ENCODE measurements at regions not wholly inside any gene's neighbourhood (a gene's known extent, or its start where the extent isn't known, plus 50 kb on each side); places are given as distances from the start of the nearest gene placed in this dataset.

DNA sequence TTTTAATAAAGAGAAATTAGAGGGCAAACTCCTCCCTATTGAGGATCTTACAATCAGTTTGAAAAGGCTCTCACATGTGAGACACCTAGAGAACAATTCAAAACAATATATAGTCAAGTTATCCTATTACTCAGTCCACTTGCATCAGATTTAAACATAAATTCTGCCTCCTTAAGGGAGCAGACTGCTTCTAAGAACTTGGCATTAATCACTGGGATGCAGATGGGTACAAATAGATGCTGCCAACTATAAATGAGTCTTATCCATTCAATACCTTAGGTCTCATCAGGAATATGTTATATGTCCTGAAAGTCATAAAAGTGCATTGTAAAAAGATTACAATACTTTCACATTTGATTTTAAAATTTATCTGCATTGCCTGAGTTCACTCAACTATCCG, 269.3 kb upstream of the KIRREL3 start:
- TF ChIP-seq, protein P1, sequence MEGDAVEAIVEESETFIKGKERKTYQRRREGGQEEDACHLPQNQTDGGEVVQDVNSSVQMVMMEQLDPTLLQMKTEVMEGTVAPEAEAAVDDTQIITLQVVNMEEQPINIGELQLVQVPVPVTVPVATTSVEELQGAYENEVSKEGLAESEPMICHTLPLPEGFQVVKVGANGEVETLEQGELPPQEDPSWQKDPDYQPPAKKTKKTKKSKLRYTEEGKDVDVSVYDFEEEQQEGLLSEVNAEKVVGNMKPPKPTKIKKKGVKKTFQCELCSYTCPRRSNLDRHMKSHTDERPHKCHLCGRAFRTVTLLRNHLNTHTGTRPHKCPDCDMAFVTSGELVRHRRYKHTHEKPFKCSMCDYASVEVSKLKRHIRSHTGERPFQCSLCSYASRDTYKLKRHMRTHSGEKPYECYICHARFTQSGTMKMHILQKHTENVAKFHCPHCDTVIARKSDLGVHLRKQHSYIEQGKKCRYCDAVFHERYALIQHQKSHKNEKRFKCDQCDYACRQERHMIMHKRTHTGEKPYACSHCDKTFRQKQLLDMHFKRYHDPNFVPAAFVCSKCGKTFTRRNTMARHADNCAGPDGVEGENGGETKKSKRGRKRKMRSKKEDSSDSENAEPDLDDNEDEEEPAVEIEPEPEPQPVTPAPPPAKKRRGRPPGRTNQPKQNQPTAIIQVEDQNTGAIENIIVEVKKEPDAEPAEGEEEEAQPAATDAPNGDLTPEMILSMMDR (IDR thresholded peaks at IDR 0.05): no peak
- no peak for TF ChIP-seq POLR2A (IDR thresholded peaks at IDR 0.05)
- no peak for TF ChIP-seq POLR2AphosphoS5 (IDR thresholded peaks at IDR 0.05)

All from prostate gland (tissue), 2 donors.